ENCODE measurements at regions not wholly inside any gene's neighbourhood (a gene's known extent, or its start where the extent isn't known, plus 50 kb on each side); places are given as distances from the start of the nearest gene placed in this dataset.

DNA sequence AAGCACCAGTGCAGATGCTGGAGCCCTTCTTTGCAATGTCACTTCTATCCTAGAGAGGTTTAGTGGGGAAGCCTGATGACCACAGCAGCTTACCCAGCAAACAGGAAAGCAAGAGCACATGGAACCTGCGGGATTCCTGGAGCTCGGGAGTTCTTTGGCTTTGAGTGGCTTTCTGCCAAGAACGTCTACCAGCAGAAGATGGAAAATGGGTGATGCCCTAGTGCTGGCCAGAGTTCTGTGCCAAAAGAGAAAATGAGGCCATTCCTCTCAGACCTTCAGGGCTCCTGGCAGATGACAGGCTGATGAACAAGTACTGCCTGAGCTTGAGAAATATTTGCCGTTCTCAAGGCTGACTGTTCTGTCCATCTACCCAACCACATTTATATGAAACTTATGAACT, 332.1 kb upstream of the CCL2 start:
- TF ChIP-seq, protein P1, sequence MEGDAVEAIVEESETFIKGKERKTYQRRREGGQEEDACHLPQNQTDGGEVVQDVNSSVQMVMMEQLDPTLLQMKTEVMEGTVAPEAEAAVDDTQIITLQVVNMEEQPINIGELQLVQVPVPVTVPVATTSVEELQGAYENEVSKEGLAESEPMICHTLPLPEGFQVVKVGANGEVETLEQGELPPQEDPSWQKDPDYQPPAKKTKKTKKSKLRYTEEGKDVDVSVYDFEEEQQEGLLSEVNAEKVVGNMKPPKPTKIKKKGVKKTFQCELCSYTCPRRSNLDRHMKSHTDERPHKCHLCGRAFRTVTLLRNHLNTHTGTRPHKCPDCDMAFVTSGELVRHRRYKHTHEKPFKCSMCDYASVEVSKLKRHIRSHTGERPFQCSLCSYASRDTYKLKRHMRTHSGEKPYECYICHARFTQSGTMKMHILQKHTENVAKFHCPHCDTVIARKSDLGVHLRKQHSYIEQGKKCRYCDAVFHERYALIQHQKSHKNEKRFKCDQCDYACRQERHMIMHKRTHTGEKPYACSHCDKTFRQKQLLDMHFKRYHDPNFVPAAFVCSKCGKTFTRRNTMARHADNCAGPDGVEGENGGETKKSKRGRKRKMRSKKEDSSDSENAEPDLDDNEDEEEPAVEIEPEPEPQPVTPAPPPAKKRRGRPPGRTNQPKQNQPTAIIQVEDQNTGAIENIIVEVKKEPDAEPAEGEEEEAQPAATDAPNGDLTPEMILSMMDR (IDR thresholded peaks at IDR 0.05) = no peak
- TF ChIP-seq POLR2A (IDR thresholded peaks at IDR 0.05) = no peak

Data from Peyer's patch (tissue), 4 donors.